VCaP (cell line): ENCODE measurements at regions not wholly inside any gene's neighbourhood (a gene's known extent, or its start where the extent isn't known, plus 50 kb on each side); places are given as distances from the start of the nearest gene placed in this dataset.

Source experiments
- H3K27ac ChIP-seq: fragments of 450-650 bp; 2 replicates; pipeline ENCODE4 v1.5.1; 2017
- TF ChIP-seq, protein P1 (sequence below): fragments of 450-650 bp; conservative IDR thresholded peaks from 2 replicates; pipeline ENCODE4 v1.5.1; 2017; ENCODE audit warnings: mild to moderate bottlenecking, moderate library complexity

DNA sequence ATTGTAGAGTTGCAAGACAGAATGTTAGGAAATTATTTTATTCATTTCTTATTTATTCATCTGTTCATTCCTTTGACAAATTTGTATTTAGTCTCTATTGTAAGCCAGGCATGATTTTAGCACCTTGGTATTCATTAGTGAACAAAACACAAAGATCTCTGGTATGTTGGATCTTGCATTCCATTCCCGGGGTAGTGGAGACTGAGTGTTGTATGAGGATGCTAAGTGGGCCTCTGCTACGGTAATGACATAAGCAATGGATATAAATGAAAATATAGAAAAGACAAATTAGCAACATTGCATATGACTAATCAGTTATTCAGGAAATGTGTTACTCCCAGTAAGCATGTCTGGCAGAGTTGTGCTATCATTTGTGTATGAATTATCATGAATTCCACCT lies 449.3 kb downstream of the PCDH17 start:
- no peak overlapping the region for H3K27ac ChIP-seq
- TF ChIP-seq, protein P1, sequence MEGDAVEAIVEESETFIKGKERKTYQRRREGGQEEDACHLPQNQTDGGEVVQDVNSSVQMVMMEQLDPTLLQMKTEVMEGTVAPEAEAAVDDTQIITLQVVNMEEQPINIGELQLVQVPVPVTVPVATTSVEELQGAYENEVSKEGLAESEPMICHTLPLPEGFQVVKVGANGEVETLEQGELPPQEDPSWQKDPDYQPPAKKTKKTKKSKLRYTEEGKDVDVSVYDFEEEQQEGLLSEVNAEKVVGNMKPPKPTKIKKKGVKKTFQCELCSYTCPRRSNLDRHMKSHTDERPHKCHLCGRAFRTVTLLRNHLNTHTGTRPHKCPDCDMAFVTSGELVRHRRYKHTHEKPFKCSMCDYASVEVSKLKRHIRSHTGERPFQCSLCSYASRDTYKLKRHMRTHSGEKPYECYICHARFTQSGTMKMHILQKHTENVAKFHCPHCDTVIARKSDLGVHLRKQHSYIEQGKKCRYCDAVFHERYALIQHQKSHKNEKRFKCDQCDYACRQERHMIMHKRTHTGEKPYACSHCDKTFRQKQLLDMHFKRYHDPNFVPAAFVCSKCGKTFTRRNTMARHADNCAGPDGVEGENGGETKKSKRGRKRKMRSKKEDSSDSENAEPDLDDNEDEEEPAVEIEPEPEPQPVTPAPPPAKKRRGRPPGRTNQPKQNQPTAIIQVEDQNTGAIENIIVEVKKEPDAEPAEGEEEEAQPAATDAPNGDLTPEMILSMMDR = no peak

DNA sequence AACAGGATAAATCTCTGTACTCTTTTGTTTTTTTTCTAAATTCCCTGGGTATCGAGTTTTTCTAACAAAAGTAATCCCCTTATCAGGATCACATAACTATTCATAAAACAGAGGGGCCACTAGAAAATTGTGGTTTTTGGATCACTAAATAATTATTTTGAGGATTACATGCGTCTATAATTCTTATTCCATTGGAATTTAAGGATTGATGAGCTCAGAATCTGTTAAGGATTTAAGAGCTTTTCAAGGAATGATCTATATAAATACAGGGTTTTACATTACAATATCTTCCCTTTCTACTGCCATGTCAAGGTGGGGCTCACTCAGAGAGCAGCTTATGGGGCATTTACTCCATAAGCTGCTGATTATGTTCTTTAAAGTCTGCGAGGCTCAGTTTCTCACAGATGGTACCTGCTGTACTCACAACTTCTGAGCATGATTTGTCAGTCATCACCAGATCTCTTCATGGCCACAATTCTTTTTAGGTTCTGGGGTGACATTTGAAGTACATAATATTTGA lies 449.8 kb downstream of the PCDH17 start:
- H3K27ac ChIP-seq = no peak overlapping the region
- TF ChIP-seq, protein P1 = no peak

DNA sequence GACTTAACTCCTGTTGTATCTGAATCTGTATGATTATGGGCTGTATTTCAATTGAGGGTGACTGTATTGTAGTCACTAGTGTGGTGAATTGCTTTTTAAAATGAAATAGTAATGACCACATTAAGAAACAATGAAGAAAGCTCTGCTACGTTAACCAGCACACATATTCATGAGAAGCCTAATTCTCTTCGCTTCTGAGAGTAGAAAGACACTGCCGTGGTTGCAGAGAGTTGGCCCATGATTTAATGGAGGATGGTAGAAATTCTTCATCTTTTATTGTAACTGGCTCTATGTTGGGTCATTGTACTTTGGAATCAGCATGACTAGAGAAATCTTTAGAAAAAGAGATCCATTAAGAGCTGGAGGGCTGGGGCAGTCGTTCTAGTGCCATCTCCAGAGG lies 451.5 kb downstream of the PCDH17 start:
- TF ChIP-seq, protein P1 = no peak
- H3K27ac ChIP-seq = no peak overlapping the region

DNA sequence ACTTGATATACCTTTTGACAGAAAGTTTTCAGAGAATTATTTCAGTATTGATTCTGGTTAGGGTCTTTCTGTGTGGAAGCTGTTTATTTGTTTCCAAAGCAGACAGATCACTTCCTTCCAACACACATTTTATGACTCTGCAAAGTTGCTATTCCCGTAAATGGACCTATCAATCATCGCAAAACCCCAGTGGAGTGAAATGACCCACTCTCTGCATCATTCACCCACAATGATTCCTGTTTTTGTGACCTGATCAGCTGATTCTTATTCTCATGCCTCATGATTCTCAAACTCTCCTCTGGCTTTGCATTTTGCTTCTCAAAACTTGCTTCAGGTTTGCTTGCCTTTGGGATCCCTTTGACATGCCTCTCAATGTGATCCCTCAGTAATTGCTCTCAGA lies 453.7 kb downstream of the PCDH17 start:
- TF ChIP-seq, protein P1 = no peak
- H3K27ac ChIP-seq = no peak overlapping the region

DNA sequence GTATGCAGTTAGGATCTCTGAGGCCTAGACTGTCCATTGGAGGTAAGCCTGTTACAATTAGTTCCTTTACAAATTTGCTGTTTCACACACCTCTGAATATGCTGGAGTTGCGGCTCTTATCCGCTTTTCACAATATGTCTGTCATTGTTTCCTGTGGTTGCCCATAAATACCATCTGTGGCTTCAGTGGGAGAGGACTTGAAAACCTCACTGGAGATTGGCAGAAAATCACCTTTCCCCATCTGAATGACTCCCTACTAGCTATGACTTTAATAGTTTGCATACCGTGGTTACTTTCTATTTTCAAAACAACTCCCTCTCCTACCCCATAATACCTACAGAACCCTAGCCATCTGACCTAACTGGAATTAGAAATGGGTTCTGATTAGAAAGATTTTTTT lies 454.3 kb downstream of the PCDH17 start:
- TF ChIP-seq, protein P1 = no peak
- no peak overlapping the region for H3K27ac ChIP-seq

DNA sequence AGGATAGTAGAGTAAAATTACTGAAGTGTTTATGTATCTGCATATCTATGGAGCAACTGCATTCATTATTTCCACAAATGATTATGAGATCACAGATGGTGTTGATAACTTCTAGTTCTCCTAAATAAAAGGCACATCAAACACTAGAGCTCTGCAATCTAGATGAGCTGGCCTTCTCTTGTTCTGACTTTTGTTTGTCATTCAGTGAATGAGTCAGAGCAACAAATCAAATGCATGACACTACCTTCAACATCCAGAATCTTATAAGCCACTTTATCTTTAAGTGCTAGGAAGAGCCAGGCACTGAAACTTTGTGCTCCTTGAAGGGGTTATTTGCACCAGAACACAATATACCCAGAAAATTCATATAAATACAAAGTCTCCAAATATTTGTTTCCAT lies 456.0 kb downstream of the PCDH17 start:
- H3K27ac ChIP-seq = no peak overlapping the region
- TF ChIP-seq, protein P1 = no peak

DNA sequence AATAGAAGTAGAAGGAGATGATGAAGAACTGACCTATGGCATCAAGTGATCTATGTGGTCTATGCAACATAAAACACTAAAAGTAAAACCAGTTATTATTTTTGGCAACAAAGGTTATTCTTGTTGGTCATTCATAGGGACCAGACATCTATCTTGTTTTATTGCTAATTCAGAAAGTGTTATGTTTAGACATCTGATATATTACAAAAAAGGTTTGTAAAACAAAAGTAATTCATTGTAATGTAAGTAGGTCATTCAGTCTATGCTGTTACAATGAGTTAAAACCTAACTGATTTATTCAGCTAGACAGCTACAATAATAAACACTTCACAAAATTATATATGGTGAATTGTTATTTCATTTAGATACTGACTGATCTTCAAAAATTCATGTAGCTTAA lies 461.9 kb downstream of the PCDH17 start:
- TF ChIP-seq, protein P1 = no peak
- H3K27ac ChIP-seq = no peak overlapping the region

DNA sequence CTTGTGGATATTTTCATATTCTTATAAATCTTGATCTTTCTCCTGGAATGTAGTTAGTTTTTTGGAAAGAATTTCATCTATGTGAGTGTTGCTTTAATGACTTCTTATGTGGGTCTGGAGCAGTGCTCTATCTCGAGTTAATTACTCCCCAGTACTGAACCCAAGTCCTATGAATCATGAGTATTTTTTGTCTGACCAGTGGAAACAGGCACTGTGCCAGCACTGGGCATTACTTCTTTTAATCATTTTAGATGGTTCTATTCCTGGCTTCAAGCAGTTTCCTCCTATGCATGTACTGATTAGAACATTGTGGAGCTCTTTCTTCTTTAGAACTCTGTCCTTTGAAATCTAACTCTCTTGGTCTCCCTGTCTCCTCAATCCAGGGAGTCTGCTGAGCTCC lies 466.3 kb downstream of the PCDH17 start:
- H3K27ac ChIP-seq = no peak overlapping the region
- TF ChIP-seq, protein P1 = no peak
